GM19043 (cell line): ENCODE measurements at regions not wholly inside any gene's neighbourhood (a gene's known extent, or its start where the extent isn't known, plus 50 kb on each side); places are given as distances from the start of the nearest gene placed in this dataset.

Experiments
- ATAC-seq: cut with Tn5 transposase; IDR thresholded peaks from one replicate; pipeline ENCODE4 v1.9.1; 2021; ENCODE audit warnings: low read depth; ENCODE audit not compliant: unreplicated experiment

- no peak for ATAC-seq
These were observed 337.6 kb upstream of the FAR2 start for GRCh38 chr12:28811457-28811856.

- no peak for ATAC-seq
These were observed 334.8 kb upstream of the FAR2 start for GRCh38 chr12:28814246-28814645.

- ATAC-seq = no peak
These were observed 331.6 kb upstream of the FAR2 start for GRCh38 chr12:28817524-28817923.

- ATAC-seq = no peak
These were observed 324.8 kb upstream of the FAR2 start for GRCh38 chr12:28824193-28824846.

GRCh38 chr12:28824849-28825248 is 324.2 kb upstream of the FAR2 start:
- ATAC-seq = no peak

GRCh38 chr12:28826766-28827165 is 322.3 kb upstream of the FAR2 start:
- ATAC-seq = no peak

GRCh38 chr12:28827861-28828260 is 321.2 kb upstream of the FAR2 start:
- no peak for ATAC-seq

- no peak for ATAC-seq
These were observed 320.8 kb upstream of the FAR2 start for GRCh38 chr12:28828318-28828717.

GRCh38 chr12:28830491-28830890 is 318.6 kb upstream of the FAR2 start:
- ATAC-seq = no peak

GRCh38 chr12:28844718-28845117 is 304.4 kb upstream of the FAR2 start:
- ATAC-seq = no peak

- no peak for ATAC-seq
These were observed 297.3 kb upstream of the FAR2 start for GRCh38 chr12:28851781-28852180.

- ATAC-seq = no peak
These were observed 293.2 kb upstream of the FAR2 start for GRCh38 chr12:28855761-28856310.

GRCh38 chr12:28857369-28857768 is 291.7 kb upstream of the FAR2 start:
- ATAC-seq = no peak

GRCh38 chr12:28859551-28859950 is 289.5 kb upstream of the FAR2 start:
- no peak for ATAC-seq

GRCh38 chr12:28865776-28866175 is 283.3 kb upstream of the FAR2 start:
- ATAC-seq = no peak

- no peak for ATAC-seq
These were observed 282.8 kb upstream of the FAR2 start for GRCh38 chr12:28866296-28866695.

- no peak for ATAC-seq
These were observed 282.2 kb upstream of the FAR2 start for GRCh38 chr12:28866715-28867503.

GRCh38 chr12:28868414-28868813 is 280.7 kb upstream of the FAR2 start:
- no peak for ATAC-seq

- no peak for ATAC-seq
These were observed 279.9 kb upstream of the FAR2 start for GRCh38 chr12:28869197-28869596.

- no peak for ATAC-seq
These were observed 278.1 kb upstream of the FAR2 start for GRCh38 chr12:28870839-28871440.

- ATAC-seq = no peak
These were observed 276.3 kb upstream of the FAR2 start for GRCh38 chr12:28872654-28873268.
